ENCODE measurements at regions not wholly inside any gene's neighbourhood (a gene's known extent, or its start where the extent isn't known, plus 50 kb on each side); places are given as distances from the start of the nearest gene placed in this dataset.
"Not testable (repeated sequence)": the region's sequence is repeated elsewhere in the genome, so short reads cannot be mapped to it uniquely, and the experiment has no call there.

- no peak overlapping the region for H3K4me3 ChIP-seq (replicated peaks; ENCODE audit: low read depth, low read length)
- no peak for DNase-seq (ENCODE audit: extremely low read depth, low read depth)
- TF ChIP-seq CTCF (IDR thresholded peaks at IDR 0.05; ENCODE audit: low read depth, low read length, missing control alignments) = no peak
Observed at GRCh38 chr10:21047511-21047910, 150.4 kb upstream of the NEBL start.

- TF ChIP-seq CTCF (IDR thresholded peaks at IDR 0.05; ENCODE audit: low read depth, low read length, missing control alignments) = no peak
- H3K4me3 ChIP-seq (replicated peaks; ENCODE audit: low read depth, low read length) = no peak overlapping the region
- DNase-seq (ENCODE audit: extremely low read depth, low read depth) = no peak
Observed at GRCh38 chr10:21047096-21047495, 150.0 kb upstream of the NEBL start.

- no peak for DNase-seq (ENCODE audit: extremely low read depth, low read depth)
- no peak for TF ChIP-seq CTCF (IDR thresholded peaks at IDR 0.05; ENCODE audit: low read depth, low read length, missing control alignments)
- no peak overlapping the region for H3K4me3 ChIP-seq (replicated peaks; ENCODE audit: low read depth, low read length)
Observed at GRCh38 chr10:21043044-21043443, 145.9 kb upstream of the NEBL start.

- DNase-seq (ENCODE audit: extremely low read depth, low read depth) = no peak
- no peak for TF ChIP-seq CTCF (IDR thresholded peaks at IDR 0.05; ENCODE audit: low read depth, low read length, missing control alignments)
- no peak overlapping the region for H3K4me3 ChIP-seq (replicated peaks; ENCODE audit: low read depth, low read length)
Observed at GRCh38 chr10:21042536-21042935, 145.4 kb upstream of the NEBL start.

- H3K4me3 ChIP-seq (replicated peaks; ENCODE audit: low read depth, low read length) = no peak overlapping the region
- DNase-seq (ENCODE audit: extremely low read depth, low read depth) = no peak
- no peak for TF ChIP-seq CTCF (IDR thresholded peaks at IDR 0.05; ENCODE audit: low read depth, low read length, missing control alignments)
Observed at GRCh38 chr10:21041763-21042458, 144.8 kb upstream of the NEBL start.

- no peak for DNase-seq (ENCODE audit: extremely low read depth, low read depth)
- no peak overlapping the region for H3K4me3 ChIP-seq (replicated peaks; ENCODE audit: low read depth, low read length)
- TF ChIP-seq CTCF (IDR thresholded peaks at IDR 0.05; ENCODE audit: low read depth, low read length, missing control alignments) = no peak
Observed at GRCh38 chr10:21039721-21040120, 142.6 kb upstream of the NEBL start.

- TF ChIP-seq CTCF (IDR thresholded peaks at IDR 0.05; ENCODE audit: low read depth, low read length, missing control alignments) = no peak
- no peak for DNase-seq (ENCODE audit: extremely low read depth, low read depth)
- H3K4me3 ChIP-seq (replicated peaks; ENCODE audit: low read depth, low read length) = no peak overlapping the region
Observed at GRCh38 chr10:21036757-21037156, 139.6 kb upstream of the NEBL start.

GRCh38 chr10:21034770-21035169 lies 137.7 kb upstream of the NEBL start:
- not testable (repeated sequence) for DNase-seq (ENCODE audit: extremely low read depth, low read depth); H3K4me3 ChIP-seq (replicated peaks; ENCODE audit: low read depth, low read length)

Data from HFF-Myc (cell line).